22Rv1 (cell line): ENCODE measurements at regions not wholly inside any gene's neighbourhood (a gene's known extent, or its start where the extent isn't known, plus 50 kb on each side); places are given as distances from the start of the nearest gene placed in this dataset.

Source experiments
- CTCF ChIP-seq: fragments of 450-650 bp; IDR thresholded peaks from 2 replicates; pipeline ENCODE4 v1.5.1; 2017; ENCODE audit warnings: mild to moderate bottlenecking
- ZFX ChIP-seq: fragments of 450-650 bp; IDR thresholded peaks from 2 replicates; pipeline ENCODE4 v1.6.1; 2017; ENCODE audit warnings: antibody characterized with exemption, borderline replicate concordance

DNA sequence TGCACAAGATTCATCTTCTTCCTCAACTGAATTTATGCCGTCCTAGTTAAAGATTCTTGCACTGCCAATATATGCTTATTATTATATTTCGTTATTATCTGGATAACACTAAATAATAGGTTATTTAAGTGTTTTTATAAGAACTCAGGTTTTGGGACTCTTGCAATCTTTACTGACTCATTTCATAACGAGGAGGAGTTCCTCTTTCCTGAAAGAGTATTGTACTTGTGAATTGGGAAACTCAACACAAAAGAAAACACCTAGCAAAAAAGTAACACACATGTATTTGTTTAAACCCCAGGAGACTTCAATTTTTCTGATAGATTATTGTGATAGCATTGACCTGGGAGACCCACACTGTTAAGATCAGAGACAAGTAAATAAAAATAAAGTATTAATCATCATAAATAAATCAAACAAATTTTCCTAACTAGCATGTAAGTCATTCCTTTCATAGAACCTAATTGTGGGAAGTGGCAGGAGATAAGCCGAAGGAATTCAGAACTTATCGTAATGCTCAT lies 505.8 kb downstream of the KCNJ2 start:
- TF ChIP-seq CTCF (no peak), ZFX (no peak)
